HG03064 (cell line): ENCODE measurements at regions not wholly inside any gene's neighbourhood (a gene's known extent, or its start where the extent isn't known, plus 50 kb on each side); places are given as distances from the start of the nearest gene placed in this dataset.
"Not testable (repeated sequence)": the region's sequence is repeated elsewhere in the genome, so short reads cannot be mapped to it uniquely, and the experiment has no call there.

Experiments
- ATAC-seq: cut with Tn5 transposase; IDR thresholded peaks from one replicate; pipeline ENCODE4 v1.9.1; 2021; ENCODE audit warnings: low read depth; ENCODE audit not compliant: unreplicated experiment

GRCh38 chr10:42380926-42381547 is 257.3 kb downstream of the ZNF33B start:
- no peak for ATAC-seq

- peak; percentile 94 for ATAC-seq
These were observed 270.7 kb downstream of the ZNF33B start for GRCh38 chr10:42367532-42368230.

- ATAC-seq = no peak
These were observed 286.6 kb downstream of the ZNF33B start for GRCh38 chr10:42351745-42352144.

- ATAC-seq = not testable (repeated sequence)
These were observed 301.6 kb downstream of the ZNF33B start for GRCh38 chr10:42336593-42337337.

- ATAC-seq = not testable (repeated sequence)
These were observed 302.6 kb downstream of the ZNF33B start for GRCh38 chr10:42335653-42336296.

GRCh38 chr10:42304341-42304740 is 334.0 kb downstream of the ZNF33B start:
- no peak for ATAC-seq

GRCh38 chr10:42281896-42282295 is 356.5 kb downstream of the ZNF33B start:
- ATAC-seq = not testable (repeated sequence)

GRCh38 chr10:42269788-42270187 is 368.6 kb downstream of the ZNF33B start:
- ATAC-seq = not testable (repeated sequence)

- ATAC-seq = not testable (repeated sequence)
These were observed 375.1 kb downstream of the ZNF33B start for GRCh38 chr10:42263259-42263658.

- ATAC-seq = not testable (repeated sequence)
These were observed 395.4 kb downstream of the ZNF33B start for GRCh38 chr10:42243002-42243401.

GRCh38 chr10:42242135-42242805 is 396.1 kb downstream of the ZNF33B start:
- no peak for ATAC-seq

GRCh38 chr10:42236401-42236800 is 402.0 kb downstream of the ZNF33B start:
- ATAC-seq = not testable (repeated sequence)

GRCh38 chr10:42235736-42236135 is 402.6 kb downstream of the ZNF33B start:
- ATAC-seq = not testable (repeated sequence)

GRCh38 chr10:42235241-42235640 is 403.1 kb downstream of the ZNF33B start:
- ATAC-seq = not testable (repeated sequence)

- ATAC-seq = not testable (repeated sequence)
These were observed 403.9 kb downstream of the ZNF33B start for GRCh38 chr10:42234506-42234905.

GRCh38 chr10:42233461-42234206 is 404.7 kb downstream of the ZNF33B start:
- ATAC-seq = not testable (repeated sequence)

GRCh38 chr10:42232955-42233354 is 405.4 kb downstream of the ZNF33B start:
- ATAC-seq = not testable (repeated sequence)

- not testable (repeated sequence) for ATAC-seq
These were observed 407.6 kb downstream of the ZNF33B start for GRCh38 chr10:42230812-42231211.

- not testable (repeated sequence) for ATAC-seq
These were observed 408.3 kb downstream of the ZNF33B start for GRCh38 chr10:42230115-42230514.

GRCh38 chr10:42227859-42228258 is 410.5 kb downstream of the ZNF33B start:
- not testable (repeated sequence) for ATAC-seq
